ENCODE measurements at regions not wholly inside any gene's neighbourhood (a gene's known extent, or its start where the extent isn't known, plus 50 kb on each side); places are given as distances from the start of the nearest gene placed in this dataset.

DNA sequence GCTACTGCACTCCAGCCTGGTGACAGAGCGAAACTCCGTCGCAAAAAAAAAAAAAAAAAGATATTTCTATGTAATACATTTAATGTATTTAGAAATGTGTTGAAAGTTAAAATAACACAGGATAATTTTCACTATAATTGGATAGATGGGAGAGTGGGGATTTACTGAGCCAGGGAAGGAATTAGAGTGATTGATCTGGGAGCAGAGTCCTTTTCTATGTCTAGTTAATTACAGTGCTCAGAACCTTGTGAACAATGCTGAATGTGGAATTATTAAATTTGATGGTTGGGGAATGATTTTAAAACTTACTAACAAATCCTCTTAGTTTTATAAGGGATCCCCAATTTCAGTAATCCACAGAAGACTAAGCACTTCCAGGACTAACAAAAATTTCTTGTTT lies 239.7 kb downstream of the CSNK1G3 start:
- DNase-seq (ENCODE audit: low read depth in 4 of 4, low spot score in 1 of 4): no peak

DNA sequence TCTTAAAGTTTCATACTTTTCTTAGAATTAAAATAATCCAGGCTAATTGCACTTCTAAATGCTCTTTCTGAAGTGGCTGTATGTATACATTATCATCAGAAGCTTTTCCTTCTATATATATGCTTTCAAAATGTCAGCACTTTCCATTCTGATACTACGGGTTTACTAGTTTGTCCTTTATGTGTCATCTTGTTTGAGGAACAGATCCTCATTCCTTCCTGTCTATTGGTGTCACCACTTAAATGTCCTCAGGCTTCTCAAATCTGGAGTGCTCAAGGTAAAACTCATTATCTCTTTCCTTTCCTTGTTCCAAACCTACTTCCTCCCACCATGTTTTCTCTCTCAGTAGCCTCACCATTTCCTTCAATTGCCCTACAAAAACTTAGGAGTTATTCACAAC lies 236.3 kb downstream of the CSNK1G3 start:
- DNase-seq (ENCODE audit: low read depth in 4 of 4, low spot score in 1 of 4): no peak

DNA sequence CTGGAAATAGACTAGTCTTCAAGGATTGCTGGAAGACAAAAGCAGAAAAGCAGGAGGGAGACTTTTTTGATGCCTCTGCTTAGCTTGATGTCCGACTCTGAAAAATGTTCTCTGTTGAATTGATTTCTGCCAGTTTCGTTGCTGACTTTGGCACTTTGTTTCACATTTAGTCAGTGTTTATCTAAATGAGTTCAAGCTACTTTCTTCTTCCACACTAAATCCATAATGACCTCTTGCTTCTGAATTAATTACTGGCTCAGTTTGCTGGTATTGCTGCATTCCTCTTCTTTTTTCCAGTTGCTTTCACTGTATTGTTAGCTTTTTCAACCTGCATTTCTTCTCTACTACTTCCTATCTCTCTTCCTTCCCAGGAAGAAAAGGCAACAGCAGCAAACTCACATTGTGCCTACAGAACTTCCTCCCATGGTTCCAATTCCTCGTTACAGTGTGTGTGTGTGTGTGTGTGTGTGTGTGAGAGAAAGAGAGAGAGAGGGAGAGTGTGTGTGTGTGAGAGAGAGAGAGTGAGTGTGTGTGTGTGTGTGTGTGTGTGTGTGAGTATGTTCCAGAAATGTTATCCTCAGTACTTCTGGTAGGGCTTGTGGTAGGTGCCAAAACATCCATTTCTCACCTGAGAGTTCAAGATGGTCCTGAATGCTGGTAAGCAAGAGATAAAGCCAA lies 234.8 kb downstream of the CSNK1G3 start:
- DNase-seq (ENCODE audit: low read depth in 4 of 4, low spot score in 1 of 4): no peak

DNA sequence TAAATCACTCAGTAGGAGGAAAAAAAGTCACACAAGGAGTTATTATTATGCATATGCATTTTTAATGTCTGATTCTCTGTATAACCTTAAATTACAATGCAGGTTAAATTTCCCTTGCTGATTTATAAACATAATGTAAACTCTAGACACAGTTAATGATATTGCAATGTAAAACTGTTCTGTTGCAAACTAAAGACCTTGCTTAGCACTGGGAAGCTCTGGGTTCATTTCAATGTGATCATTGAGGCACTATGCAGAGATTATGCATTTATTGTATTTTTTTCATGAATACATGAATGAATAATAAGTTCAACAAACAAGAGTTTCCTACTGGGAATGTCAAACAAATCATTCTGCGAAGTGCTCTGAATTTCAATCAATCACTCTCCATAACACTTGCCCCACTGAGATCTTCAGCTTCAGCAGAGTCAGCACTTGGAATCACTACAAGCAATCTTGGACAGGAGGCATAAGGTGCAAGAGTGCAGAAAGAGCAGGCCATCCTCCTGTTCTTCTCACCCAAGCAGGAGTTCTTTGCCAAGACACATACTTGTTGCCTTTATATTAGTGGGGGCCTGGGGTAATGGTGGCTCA lies 232.1 kb downstream of the CSNK1G3 start:
- DNase-seq (ENCODE audit: low read depth in 4 of 4, low spot score in 1 of 4): no peak

DNA sequence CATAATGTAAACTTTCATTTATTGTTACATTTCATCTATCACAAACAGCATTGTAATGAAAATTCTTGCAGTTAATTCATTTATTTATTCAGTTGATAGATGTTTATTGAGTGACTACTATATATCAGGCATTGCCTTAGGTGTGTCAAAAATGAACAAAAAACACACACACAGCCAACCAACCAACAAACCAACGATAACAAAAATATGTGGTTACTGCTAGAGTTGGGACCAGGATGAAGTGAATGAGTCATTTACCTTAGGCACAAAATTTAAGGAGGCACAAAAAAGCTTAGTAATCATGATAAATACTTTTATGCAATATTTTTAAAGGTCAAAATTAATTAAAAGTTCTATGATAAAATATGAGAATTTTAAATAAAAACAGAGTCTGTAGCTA lies 223.4 kb downstream of the CSNK1G3 start:
- DNase-seq (ENCODE audit: low read depth in 4 of 4, low spot score in 1 of 4): no peak

DNA sequence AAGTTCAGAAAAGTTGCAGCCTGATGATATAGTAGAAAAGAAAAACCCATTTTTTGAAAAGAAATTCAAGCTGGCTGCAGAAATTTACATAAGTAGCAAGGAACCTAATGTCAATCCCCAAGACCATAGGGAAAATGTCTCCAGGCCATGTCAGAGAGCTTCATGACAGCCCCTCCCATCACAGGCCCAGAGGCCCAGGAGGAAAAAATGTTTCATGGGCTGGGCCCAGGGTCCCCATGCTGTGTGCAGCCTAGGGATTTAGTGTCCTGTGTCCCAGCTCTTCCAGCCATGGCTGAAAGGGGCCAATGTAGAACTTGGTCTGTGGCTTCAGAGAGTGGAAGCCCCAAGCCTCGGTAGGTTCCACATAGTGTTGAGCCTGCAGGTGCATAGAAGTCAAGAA lies 220.3 kb downstream of the CSNK1G3 start:
- DNase-seq (ENCODE audit: low read depth in 4 of 4, low spot score in 1 of 4): no peak

DNA sequence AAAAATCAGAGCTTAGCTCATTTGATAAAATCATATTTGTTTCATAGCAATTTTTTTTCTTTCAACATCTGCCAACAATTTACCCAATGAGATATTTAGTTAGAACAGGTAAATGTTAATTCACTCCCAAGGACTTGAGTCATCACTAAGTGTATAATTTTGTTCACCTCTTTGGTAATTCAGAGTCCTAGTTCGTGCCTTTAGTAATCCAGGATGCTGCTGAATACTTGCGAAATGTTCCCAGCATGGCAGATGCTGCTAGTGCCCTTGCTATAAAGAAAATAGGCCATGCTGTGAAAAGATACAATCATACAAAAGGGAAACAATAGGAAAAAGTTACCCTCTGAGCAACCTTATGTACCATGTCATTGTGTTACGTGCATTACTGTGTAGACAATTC lies 210.5 kb downstream of the CSNK1G3 start:
- DNase-seq (ENCODE audit: low read depth in 4 of 4, low spot score in 1 of 4): no peak

DNA sequence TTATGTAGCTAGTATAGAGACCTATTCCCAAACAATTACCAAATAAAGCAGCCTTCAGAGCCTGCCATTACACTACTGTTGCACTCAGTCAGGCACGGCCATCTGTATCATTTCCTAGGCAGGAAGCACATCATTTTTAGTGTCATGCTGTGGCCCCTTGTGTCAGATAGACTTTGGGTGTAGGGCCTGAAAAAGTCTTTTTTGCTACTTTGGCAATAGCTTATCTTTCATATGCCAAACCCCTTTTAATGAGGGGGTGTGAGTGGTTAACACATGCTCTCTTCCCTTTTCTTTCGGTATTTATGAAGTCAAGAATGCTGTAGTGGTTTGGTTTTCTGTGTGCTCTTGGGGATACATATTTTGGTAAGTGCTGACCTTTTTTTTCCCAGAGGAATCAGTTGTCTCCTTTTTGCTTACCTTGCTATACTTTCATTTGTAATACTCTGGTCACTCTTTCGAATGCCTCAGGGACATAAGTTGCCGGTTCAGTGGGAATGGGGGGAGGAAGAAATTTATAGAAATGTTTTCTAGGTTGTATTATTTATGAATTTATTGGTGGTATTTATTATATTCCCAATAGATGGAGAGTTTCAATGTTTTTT lies 209.8 kb downstream of the CSNK1G3 start:
- DNase-seq (ENCODE audit: low read depth in 4 of 4, low spot score in 1 of 4): no peak

DNA sequence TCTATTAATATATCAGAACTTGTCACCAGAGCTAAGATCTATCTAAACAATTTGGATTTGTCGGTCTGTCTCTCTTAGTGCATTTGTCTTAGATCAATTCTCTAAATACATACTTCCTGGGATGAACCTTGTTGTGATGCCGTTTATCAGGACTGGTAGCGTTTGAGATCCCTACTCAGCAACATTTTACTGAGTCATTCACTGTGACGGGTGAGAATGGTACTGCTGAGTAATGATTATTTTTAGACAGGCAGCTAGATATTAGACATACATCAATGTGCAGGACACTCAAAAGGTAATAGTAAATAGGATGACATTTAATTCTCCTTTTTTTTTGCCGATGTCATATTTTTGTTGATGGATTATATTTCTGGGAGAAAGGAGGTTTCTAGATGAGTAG lies 209.0 kb downstream of the CSNK1G3 start:
- no peak for DNase-seq (ENCODE audit: low read depth in 4 of 4, low spot score in 1 of 4)

DNA sequence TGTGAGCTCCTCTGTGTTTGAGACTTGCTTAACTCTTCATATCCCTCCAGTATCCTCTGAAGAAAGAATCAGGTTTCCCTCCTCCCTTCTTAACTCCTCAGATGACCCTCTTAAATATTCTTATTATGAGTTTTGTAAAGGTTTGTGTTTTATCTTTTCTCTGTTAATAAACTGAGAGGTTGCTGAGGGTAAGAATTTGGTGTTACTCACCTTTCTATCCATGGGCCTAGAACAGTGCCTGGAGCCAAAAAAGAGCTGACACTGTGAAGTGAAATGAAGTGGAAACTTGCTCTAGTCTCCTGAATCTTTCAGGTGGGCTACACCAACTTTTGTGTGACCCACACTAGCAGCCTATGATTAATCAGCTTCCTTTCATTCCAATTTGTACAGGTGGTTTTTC lies 208.4 kb downstream of the CSNK1G3 start:
- no peak for DNase-seq (ENCODE audit: low read depth in 4 of 4, low spot score in 1 of 4)

DNA sequence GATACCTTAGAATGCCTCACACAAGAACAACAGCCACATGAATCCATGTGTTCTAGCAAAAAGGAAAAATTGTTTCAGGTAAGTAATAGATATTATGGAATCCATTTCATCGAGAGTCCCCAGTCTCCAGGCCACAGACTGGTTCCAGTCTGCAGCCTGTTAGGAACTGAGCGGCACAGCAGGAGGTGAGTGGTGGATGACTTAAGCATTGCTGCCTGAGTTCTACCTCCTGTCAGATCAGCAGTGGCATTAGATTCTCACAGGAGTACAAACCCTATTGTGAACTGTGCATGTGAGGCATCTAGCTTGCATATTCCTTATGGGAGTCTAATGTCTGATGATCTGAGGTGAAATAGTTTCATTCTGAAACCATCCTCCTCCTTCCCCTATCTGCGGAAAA lies 207.0 kb downstream of the CSNK1G3 start:
- no peak for DNase-seq (ENCODE audit: low read depth in 4 of 4, low spot score in 1 of 4)

DNA sequence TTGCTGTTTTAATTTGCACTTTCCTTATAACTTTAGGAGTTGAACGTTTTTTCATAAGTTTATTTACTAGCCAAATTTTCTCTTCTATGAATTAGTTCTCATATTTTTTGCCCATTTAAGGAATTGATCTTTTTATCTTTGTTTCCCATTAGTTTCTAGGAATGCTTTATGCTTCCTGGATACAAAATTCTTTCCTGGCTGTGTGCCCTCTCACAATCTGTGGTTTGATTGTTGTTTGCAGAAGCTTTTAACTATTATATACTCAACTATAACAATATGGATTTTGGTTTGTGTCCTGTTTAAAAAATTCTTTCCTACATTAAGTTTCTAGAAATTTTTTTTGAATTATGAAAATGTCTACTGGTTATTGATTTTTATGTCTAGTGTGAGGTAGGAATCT lies 206.3 kb downstream of the CSNK1G3 start:
- DNase-seq (ENCODE audit: low read depth in 4 of 4, low spot score in 1 of 4): no peak

DNA sequence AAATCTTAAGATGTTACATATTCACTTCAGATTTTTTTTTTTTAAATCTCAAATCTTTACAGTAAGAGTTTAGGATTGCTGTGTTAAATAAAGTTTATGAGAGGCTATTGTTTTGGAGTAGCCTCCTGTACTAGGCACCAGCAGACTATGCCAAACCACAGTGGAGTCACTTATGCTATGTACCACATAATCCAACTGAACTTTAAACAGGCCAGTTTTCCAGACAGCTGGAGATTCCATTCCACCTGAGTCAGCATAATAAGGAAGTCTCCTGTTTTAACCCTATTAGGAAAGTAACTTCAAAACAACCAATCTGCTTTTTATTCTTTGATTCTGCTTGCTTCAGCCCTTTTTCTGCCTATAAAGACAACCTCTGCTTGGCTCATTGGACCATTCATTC lies 205.2 kb downstream of the CSNK1G3 start:
- no peak for DNase-seq (ENCODE audit: low read depth in 4 of 4, low spot score in 1 of 4)

DNA sequence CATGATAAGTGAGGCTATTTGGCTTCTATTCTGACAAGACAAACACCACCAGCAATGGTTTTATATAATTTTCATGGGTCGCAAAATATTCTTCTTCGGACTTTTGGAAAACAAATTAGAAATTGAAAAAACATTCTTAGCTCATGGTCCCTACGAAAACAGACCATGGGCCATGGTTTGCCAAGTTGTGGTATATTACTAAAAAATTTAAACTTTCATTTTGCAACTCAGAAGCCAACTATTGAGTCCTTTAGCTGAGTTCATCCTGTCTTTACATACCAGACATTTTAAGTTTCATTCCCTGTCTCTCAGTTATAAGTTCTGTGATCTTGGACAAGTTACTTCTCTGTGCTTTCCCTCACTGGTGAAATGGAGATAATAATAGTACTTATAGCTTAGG lies 198.1 kb downstream of the CSNK1G3 start:
- no peak for DNase-seq (ENCODE audit: low read depth in 4 of 4, low spot score in 1 of 4)

DNA sequence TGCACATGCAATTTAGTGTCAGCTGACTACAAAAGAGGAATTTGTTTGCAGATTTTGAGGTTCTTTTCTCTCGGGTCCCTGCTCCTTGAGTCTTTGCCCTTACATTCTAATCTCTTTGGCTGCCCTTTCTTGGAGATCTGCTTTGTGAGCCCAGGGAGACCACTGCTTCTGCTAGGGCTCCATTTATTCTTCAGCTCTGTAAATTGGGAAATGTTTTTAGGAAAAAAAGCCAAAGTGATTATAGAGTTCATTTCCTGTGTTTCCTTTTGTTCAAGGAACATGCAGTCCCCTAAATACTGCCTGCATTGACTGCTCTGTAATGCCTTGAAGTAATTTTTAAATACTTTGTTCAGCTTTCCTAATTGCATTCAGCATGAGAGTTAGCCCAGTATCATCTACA lies 197.4 kb downstream of the CSNK1G3 start:
- no peak for DNase-seq (ENCODE audit: low read depth in 4 of 4, low spot score in 1 of 4)

DNA sequence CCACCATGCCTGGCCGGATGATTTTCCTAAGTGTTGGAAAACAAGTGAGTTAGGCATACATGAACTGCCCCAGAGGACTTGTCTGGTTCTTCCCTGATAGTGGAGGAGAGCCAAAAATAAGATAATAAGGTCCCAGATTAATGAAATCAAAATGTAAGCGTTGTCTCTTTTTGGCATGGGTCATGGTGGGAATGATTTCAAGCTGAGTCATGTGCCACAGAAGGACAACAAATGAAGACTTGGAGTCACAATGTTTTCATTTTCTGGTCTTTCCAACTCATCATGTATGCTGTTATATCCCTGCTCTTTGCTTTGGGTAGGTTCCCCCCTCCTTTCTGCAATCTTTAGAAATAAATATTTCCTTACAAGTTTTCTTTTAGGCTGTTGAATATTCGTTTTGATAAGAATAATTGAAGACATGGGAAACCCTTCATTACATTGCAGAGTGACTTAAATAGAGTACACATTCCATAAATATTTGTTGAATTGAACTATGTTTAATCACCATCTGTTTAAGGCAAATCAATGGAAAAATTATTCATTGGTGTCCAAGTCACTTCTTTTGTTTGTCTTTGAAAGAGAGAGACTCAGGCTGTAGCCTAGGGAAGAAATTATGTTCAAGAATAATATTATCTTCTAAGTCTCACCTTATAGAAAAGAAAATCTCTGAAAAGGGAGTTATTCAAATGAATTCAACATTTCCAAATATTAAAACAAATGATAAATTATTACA lies 196.3 kb downstream of the CSNK1G3 start:
- DNase-seq (ENCODE audit: low read depth in 4 of 4, low spot score in 1 of 4): no peak

DNA sequence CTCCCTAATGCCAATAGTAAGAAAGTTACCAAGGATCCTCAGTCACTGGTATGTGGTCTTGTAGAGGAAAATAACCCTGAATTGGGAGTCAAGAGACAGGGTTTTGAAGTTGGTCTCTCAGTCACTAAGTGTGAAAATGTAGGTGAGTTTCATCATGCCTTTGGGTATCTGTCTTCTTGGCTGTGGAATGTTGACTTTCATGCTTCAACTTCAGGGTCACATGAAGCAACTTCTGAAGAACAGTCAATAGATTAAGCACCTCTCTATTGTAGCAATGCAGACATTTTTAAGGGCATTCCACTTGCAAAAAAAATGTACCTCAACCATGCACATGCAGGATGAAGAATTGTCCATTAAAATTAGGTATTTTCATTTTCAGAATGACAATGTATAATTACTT lies 194.6 kb downstream of the CSNK1G3 start:
- DNase-seq (ENCODE audit: low read depth in 4 of 4, low spot score in 1 of 4): no peak

DNA sequence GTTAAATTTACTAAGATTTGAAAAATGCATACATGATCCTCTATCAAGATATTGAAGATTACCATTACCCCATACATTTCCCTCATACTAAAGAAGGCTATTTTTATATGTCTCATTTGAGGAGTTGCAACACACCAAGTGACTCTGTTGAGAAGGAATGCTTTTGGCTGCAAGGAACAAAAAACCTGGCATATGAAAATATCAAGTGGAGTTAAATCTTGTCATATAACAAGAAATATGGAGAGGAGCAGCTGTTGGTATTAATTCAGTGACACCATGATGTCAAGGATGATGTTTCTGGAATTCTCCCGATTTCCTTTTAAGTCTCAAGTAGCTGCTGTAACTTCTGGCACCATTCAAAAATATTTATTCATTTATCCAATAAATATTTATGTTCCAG lies 193.8 kb downstream of the CSNK1G3 start:
- no peak for DNase-seq (ENCODE audit: low read depth in 4 of 4, low spot score in 1 of 4)

DNA sequence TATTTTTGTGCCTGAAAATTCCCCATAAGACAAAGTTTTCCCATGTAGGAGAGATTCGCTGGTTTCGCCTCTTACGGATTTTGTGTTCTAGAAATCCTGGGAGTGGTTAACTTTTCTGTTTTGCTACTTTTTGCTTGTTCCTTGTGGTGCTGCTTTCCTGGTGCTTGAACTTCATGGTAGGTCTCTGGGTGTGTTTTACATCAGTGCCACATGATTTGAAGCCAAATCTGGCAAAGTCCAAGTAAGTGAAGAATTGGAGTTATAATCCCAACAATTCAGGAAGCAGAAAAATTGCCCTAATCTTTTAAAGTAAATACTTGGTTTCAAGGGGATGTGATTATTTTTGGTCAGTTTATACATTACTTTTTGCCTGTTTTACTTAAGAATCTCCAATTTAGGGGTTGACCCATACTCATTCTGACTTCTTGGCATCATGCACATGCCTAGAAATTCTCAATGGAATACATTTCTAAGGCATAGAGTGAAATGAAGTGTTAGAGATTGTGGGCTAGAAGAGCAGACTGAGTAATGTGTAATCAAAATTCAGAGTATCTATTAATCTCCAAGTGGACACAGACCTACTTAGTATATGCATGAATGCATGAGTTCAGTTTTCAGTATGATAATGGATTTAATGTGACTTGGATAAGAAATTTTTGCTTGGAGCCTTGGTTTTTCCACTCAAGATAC lies 189.7 kb downstream of the CSNK1G3 start:
- no peak for DNase-seq (ENCODE audit: low read depth in 4 of 4, low spot score in 1 of 4)

DNA sequence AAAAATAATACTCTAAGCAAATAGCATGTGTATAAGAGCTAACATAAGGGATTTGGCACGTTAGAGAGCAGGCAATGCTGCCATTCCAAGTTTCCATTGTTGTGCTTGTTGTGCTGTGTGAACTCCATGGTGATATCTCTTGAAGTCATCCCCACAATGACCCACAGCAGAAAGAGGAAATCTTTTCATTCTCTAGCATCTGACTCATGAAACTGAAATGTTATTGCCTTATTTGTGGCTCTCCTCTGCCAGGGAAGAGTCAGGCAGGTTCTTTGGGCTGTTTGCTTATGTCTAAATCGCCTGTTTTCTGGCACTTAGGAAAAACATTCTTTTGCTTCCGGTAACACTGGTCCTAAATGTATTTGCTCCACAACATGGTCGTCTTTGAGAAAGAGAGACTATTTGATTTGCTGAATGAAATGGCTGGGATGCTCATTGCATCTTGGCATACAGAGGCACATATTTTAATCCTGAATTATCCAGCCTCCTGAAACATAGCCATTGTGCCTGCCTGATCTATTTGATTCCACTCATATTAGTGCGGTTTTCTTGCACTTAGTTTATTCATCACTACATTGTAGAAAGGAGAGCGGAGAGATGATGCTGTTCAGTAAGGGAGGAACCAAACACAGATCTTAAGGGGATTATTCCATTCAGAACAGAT lies 188.8 kb downstream of the CSNK1G3 start:
- no peak for DNase-seq (ENCODE audit: low read depth in 4 of 4, low spot score in 1 of 4)

DNA sequence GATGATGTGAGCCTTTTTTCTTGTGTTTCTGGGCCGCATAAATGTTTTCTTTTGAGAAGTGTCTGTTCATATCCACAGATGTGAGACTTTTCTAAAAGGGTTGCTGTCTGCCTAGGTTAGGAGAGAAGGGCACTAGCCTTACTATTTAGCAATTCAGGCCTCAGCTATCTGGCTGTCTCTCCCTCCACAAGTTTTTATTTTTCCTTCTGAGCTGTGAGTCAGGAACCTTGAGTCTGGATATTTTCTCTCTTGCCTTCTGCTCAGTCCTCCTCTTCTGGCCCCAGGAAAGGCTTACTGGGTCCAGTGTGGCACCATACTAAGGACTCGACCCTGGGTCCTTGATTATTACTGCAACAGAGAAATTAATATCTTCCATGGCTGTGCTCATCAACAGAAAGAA lies 187.6 kb downstream of the CSNK1G3 start:
- DNase-seq (ENCODE audit: low read depth in 4 of 4, low spot score in 1 of 4): no peak
